Astrocyte (in vitro differentiated cells and primary cell): ENCODE measurements at regions not wholly inside any gene's neighbourhood (a gene's known extent, or its start where the extent isn't known, plus 50 kb on each side); places are given as distances from the start of the nearest gene placed in this dataset.
A peak's percentile ranks its signal among the peaks of the same experiment; 100 is the strongest.

Source experiments
- DNase-seq: peaks from one replicate; pipeline ENCODE4 v3.0.0-alpha.2; 2010; ENCODE audit warnings: low read depth
- FAIRE-seq: peaks from 2 replicates; lab custom pipeline; 2011; peaks lifted over from hg19 to GRCh38; lab: Jason Lieb, UNC
- H2AFZ ChIP-seq: 2 replicates; pipeline ENCODE4 v1.6.0; 2012; ENCODE audit warnings: low read depth, low read length, inconsistent platforms
- H3K27ac ChIP-seq: 2 replicates; pipeline ENCODE4 v1.5.1; 2011; ENCODE audit warnings: low read depth, low read length, inconsistent platforms
- H3K27me3 ChIP-seq: 2 replicates; pipeline ENCODE4 v1.6.0; 2011; ENCODE audit warnings: low read length, inconsistent platforms; ENCODE audit not compliant: insufficient read depth
- H3K36me3 ChIP-seq: 2 replicates; pipeline ENCODE4 v1.5.1; 2011; ENCODE audit warnings: low read length, inconsistent platforms; ENCODE audit not compliant: insufficient read depth
- H3K4me1 ChIP-seq: 2 replicates; pipeline ENCODE4 v1.5.1; 2011; ENCODE audit warnings: low read length, inconsistent platforms; ENCODE audit not compliant: insufficient read depth
- H3K4me2 ChIP-seq: 2 replicates; pipeline ENCODE4 v1.6.0; 2012; ENCODE audit warnings: low read length, inconsistent platforms
- H3K4me3 ChIP-seq: 2 replicates; pipeline ENCODE4 v1.5.1; 2011; ENCODE audit warnings: low read depth, mild to moderate bottlenecking, low read length, inconsistent platforms; ENCODE audit not compliant: insufficient read depth
- H3K79me2 ChIP-seq: 2 replicates; pipeline ENCODE4 v1.6.0; 2012; ENCODE audit warnings: mild to moderate bottlenecking, low read length, inconsistent platforms; ENCODE audit not compliant: insufficient read depth
- H3K9ac ChIP-seq: 2 replicates; pipeline ENCODE4 v1.6.0; 2012; ENCODE audit warnings: mild to moderate bottlenecking, low read length, inconsistent platforms
- H3K9me3 ChIP-seq: 2 replicates; pipeline ENCODE4 v1.5.1; 2012; ENCODE audit warnings: low read depth, mild to moderate bottlenecking, low read length, inconsistent platforms; ENCODE audit not compliant: insufficient read depth
- H4K20me1 ChIP-seq: 2 replicates; pipeline ENCODE4 v1.6.0; 2012; ENCODE audit warnings: low read length, inconsistent platforms; ENCODE audit not compliant: insufficient read depth
- H3K27ac Mint-ChIP-seq: one replicate; pipeline ENCODE4 v1.8.0; 2021; ENCODE audit warnings: mild to moderate bottlenecking, mixed read lengths; ENCODE audit not compliant: unreplicated experiment
- H3K27me3 Mint-ChIP-seq: one replicate; pipeline ENCODE4 v1.8.0; 2021; ENCODE audit warnings: low read depth, mixed read lengths; ENCODE audit not compliant: unreplicated experiment
- H3K36me3 Mint-ChIP-seq: one replicate; pipeline ENCODE4 v1.8.0; 2021; ENCODE audit warnings: low read depth, mixed read lengths; ENCODE audit not compliant: unreplicated experiment
- H3K4me1 Mint-ChIP-seq: one replicate; pipeline ENCODE4 v1.8.0; 2021; ENCODE audit warnings: low read depth, mixed read lengths; ENCODE audit not compliant: unreplicated experiment
- H3K4me3 Mint-ChIP-seq: one replicate; pipeline ENCODE4 v1.8.0; 2021; ENCODE audit warnings: mild to moderate bottlenecking, moderate library complexity, mixed read lengths; ENCODE audit not compliant: unreplicated experiment
- H3K9me3 Mint-ChIP-seq: one replicate; pipeline ENCODE4 v1.8.0; 2021; ENCODE audit warnings: mild to moderate bottlenecking, mixed read lengths; ENCODE audit not compliant: unreplicated experiment
- EZH2 ChIP-seq: IDR thresholded peaks from 2 replicates; pipeline ENCODE4 v1.6.1; 2012; ENCODE audit warnings: mild to moderate bottlenecking, low read length, inconsistent platforms; ENCODE audit not compliant: insufficient read depth
- TF ChIP-seq, protein P1 (sequence below): IDR thresholded peaks from 2 replicates; pipeline ENCODE4 v1.5.1; 2011; ENCODE audit warnings: low read depth, mild to moderate bottlenecking, inconsistent platforms, low read length, moderate library complexity; ENCODE audit not compliant: insufficient read depth

DNA sequence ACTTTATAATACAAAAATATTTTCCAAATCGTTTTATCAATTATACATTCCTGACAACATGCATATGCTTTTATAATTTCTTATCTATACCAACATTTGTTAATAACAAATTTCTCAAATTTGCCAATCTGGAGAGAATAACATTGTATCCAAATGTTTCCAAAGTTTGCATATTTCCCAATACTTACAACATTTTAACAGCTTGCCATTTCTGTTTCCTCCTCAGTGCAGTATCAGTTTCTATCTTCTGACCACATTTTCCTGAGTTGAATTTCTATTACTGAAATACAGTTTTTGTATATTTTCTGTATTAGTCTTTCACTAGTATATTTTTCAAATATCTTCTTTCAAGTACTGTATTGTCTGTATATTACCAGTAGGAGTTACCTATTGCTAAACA lies 1594.3 kb downstream of the PLA2G4A start:
- Histone ChIP-seq H3K4me3 (no peak overlapping the region), H3K79me2 (no peaks in the 10 kb centered on the region), H3K36me3 (no peaks in the 10 kb centered on the region), H4K20me1 (no peaks in the 10 kb centered on the region), H3K4me2 (no peak overlapping the region), H3K9ac (no peak overlapping the region), H3K4me1 (no peaks in the 10 kb centered on the region), H3K27ac (no peak overlapping the region), H2AFZ (no peak overlapping the region), H3K9me3 (no peaks in the 10 kb centered on the region), H3K27me3 (no peaks in the 10 kb centered on the region)
- Mint-ChIP-seq H3K27me3 (no peaks in the 10 kb centered on the region), H3K4me3 (no peak overlapping the region), H3K27ac (peak overlapping the region; percentile 53), H3K36me3 (no peaks in the 10 kb centered on the region), H3K9me3 (no peaks in the 10 kb centered on the region), H3K4me1 (peaks cover 7% of the 10 kb centered on the region)
- FAIRE-seq (no peak), DNase-seq (no peak)
- TF ChIP-seq, protein P1, sequence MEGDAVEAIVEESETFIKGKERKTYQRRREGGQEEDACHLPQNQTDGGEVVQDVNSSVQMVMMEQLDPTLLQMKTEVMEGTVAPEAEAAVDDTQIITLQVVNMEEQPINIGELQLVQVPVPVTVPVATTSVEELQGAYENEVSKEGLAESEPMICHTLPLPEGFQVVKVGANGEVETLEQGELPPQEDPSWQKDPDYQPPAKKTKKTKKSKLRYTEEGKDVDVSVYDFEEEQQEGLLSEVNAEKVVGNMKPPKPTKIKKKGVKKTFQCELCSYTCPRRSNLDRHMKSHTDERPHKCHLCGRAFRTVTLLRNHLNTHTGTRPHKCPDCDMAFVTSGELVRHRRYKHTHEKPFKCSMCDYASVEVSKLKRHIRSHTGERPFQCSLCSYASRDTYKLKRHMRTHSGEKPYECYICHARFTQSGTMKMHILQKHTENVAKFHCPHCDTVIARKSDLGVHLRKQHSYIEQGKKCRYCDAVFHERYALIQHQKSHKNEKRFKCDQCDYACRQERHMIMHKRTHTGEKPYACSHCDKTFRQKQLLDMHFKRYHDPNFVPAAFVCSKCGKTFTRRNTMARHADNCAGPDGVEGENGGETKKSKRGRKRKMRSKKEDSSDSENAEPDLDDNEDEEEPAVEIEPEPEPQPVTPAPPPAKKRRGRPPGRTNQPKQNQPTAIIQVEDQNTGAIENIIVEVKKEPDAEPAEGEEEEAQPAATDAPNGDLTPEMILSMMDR, result no peak
- TF ChIP-seq EZH2, result no peak

- Histone ChIP-seq H4K20me1 (no peaks in the 10 kb centered on the region), H3K4me2 (no peak overlapping the region), H3K4me3 (no peak overlapping the region), H3K9ac (no peak overlapping the region), H3K27ac (no peak overlapping the region), H2AFZ (no peak overlapping the region), H3K4me1 (no peaks in the 10 kb centered on the region), H3K27me3 (no peaks in the 10 kb centered on the region), H3K9me3 (no peaks in the 10 kb centered on the region), H3K79me2 (no peaks in the 10 kb centered on the region), H3K36me3 (no peaks in the 10 kb centered on the region)
- H3K27ac Mint-ChIP-seq, result no peak overlapping the region
- no peak for FAIRE-seq
- H3K9me3 Mint-ChIP-seq, result no peaks in the 10 kb centered on the region
- TF ChIP-seq EZH2, result no peak
- TF ChIP-seq, protein P1, result no peak
- no peaks in the 10 kb centered on the region for H3K36me3 Mint-ChIP-seq
- H3K4me3 Mint-ChIP-seq, result no peak overlapping the region
- H3K27me3 Mint-ChIP-seq, result no peaks in the 10 kb centered on the region
- no peak for DNase-seq
- H3K4me1 Mint-ChIP-seq, result peaks cover 7% of the 10 kb centered on the region
Observed at GRCh38 chr1:188424176-188424575, 1595.4 kb downstream of the PLA2G4A start.

- Mint-ChIP-seq H3K4me3 (no peak overlapping the region), H3K4me1 (peaks cover 7% of the 10 kb centered on the region), H3K36me3 (no peaks in the 10 kb centered on the region), H3K27ac (peak overlapping the region; percentile 81), H3K27me3 (no peaks in the 10 kb centered on the region), H3K9me3 (no peaks in the 10 kb centered on the region)
- Histone ChIP-seq H4K20me1 (no peaks in the 10 kb centered on the region), H3K9ac (no peak overlapping the region), H3K27me3 (no peaks in the 10 kb centered on the region), H3K79me2 (no peaks in the 10 kb centered on the region), H3K4me2 (peak overlapping the region; percentile 42), H3K36me3 (no peaks in the 10 kb centered on the region), H3K9me3 (no peaks in the 10 kb centered on the region), H3K4me3 (no peak overlapping the region), H3K4me1 (no peaks in the 10 kb centered on the region), H3K27ac (peak overlapping the region; percentile 35), H2AFZ (peak overlapping the region; percentile 21)
- FAIRE-seq, result no peak
- DNase-seq, result peak; percentile 74
- TF ChIP-seq, protein P1, result no peak
- no peak for TF ChIP-seq EZH2
Observed at GRCh38 chr1:188425687-188426086, 1596.9 kb downstream of the PLA2G4A start.
